ENCODE measurements at regions not wholly inside any gene's neighbourhood (a gene's known extent, or its start where the extent isn't known, plus 50 kb on each side); places are given as distances from the start of the nearest gene placed in this dataset.

DNA sequence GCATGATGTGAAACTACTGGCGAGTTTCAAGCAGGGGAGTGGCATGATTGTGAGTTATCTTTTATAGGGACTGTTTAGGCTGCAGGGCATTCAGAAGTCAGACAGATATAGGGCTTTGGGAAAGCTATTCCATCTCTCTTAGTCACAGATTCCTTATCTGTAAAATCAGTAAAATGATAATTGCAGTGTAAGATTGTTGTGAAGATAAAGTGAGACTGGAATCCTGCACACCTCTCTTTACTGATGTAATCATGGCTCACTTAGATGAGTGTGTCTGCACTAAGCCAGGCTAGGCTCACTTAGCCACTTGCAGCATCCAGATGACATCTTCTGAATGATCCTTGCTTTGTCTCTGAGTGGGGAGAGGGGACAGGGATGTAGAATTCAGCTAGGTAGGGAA is 81.8 kb upstream of the MAMDC2 start:
- peak; percentile 30; the same call in 1 of the 2 replicates for ATAC-seq (ENCODE audit: low read depth)
- dilution Hi-C loops (cut with HindIII; ENCODE audit: low sequenced_read_pairs, unreplicated experiment): no loop called here

More for the DNA sequence above, 81.8 kb upstream of the MAMDC2 start:
- Histone ChIP-seq H4K5ac (ENCODE audit: low read depth, low read length) (no peak overlapping the region), H2BK5ac (ENCODE audit: low read depth, low read length, poor library complexity, severe bottlenecking) (no peak overlapping the region), H3K56ac (ENCODE audit: extremely low read depth, insufficient read depth, low read length) (no peak overlapping the region), H3K9me1 (ENCODE audit: insufficient read depth, low read length) (no peaks in the 10 kb centered on the region; the same call in none of the 2 replicates), H2AK9ac (replicated peaks; ENCODE audit: low read depth, low read length, poor library complexity) (no peak overlapping the region), H3K9ac (ENCODE audit: low read depth, low read length) (no peak overlapping the region), H3K27me3 (ENCODE audit: control insufficient read depth, insufficient read depth, low read length) (no peaks in the 10 kb centered on the region), H3K79me1 (ENCODE audit: low read depth in 1 of 2, low read length in 2 of 2) (no peaks in the 10 kb centered on the region), H3K18ac (ENCODE audit: low read depth, low read length) (peak overlapping the region; percentile 59; the same call in 1 of the 2 replicates), H3K9me3 (ENCODE audit: control insufficient read depth, insufficient read depth, low read length) (no peaks in the 10 kb centered on the region), H3K27ac (ENCODE audit: insufficient read depth, low read length) (no peak overlapping the region), H3K4me2 (ENCODE audit: low read depth, low read length) (no peak overlapping the region), H3K23ac (ENCODE audit: low read depth, low read length) (no peak overlapping the region), H3K14ac (replicated peaks; ENCODE audit: low read depth, low read length) (peak overlapping the region; percentile 58), H3K4me1 (ENCODE audit: control insufficient read depth, insufficient read depth, low read length) (peaks cover 4% of the 10 kb centered on the region; the same call in 1 of the 2 replicates), H3K4me3 (ENCODE audit: insufficient read depth, low read depth, low read length) (no peak overlapping the region), H2BK20ac (ENCODE audit: low read depth, low read length) (peak overlapping the region; percentile 59), H4K8ac (ENCODE audit: low read depth in 2 of 2, low read length in 2 of 2) (no peak overlapping the region), H2BK120ac (ENCODE audit: low read depth, low read length) (peak overlapping the region; percentile 55; the same call in 1 of the 2 replicates), H2BK15ac (ENCODE audit: low read depth, low read length) (no peak overlapping the region), H2AK5ac (ENCODE audit: low read depth, low read length) (no peak overlapping the region; the same call in 1 of the 2 replicates), H3K4ac (ENCODE audit: low read depth, low read length) (no peak overlapping the region; the same call in 1 of the 2 replicates), H4K91ac (ENCODE audit: insufficient read depth, low read depth, low read length) (no peak overlapping the region), H4K20me1 (ENCODE audit: insufficient read depth, low read length) (no peaks in the 10 kb centered on the region), H3K36me3 (ENCODE audit: control insufficient read depth, insufficient read depth, low read length) (no peaks in the 10 kb centered on the region), H2AFZ (replicated peaks; ENCODE audit: low read length, poor library complexity) (no peak overlapping the region)
- ChIA-PET CTCF (interaction anchor here (0.7 to 1.3 kb wide), 2 partner anchors 10 to 15 kb away, joined by 4 read pairs; no protein-coding TSS in a partner anchor), POLR2A (ENCODE audit: unreplicated experiment) (interaction anchor here (0.6 kb wide), 1 partner anchor 342 kb away, joined by 3 read pairs; no protein-coding TSS in a partner anchor)
- intact Hi-C loops (cut with micrococcal nuclease) (no loop called here), in situ Hi-C loops (cut with MboI; ENCODE audit: low sequenced_read_pairs) (loop anchor here (25.0 kb wide), 1 partner anchor 650 kb away; no protein-coding TSS in a partner anchor)
- DNase-seq: no peak
- whole genome bisulfite sequencing, 2 experiments (ENCODE audit: extremely low coverage in 2 of 2, insufficient read length in 1 of 2): no CpG with 5 or more reads among the region's 1 CpG
- BruUV-seq (replicated peaks): no TSS peak
- TF ChIP-seq ELK1 (IDR thresholded peaks at IDR 0.05; ENCODE audit: borderline replicate concordance, low read depth, low read length): no peak
- no peak for TF ChIP-seq BHLHE40 (IDR thresholded peaks at IDR 0.05; ENCODE audit: low read depth, low read length)
- TF ChIP-seq CHD1 (IDR thresholded peaks at IDR 0.05; ENCODE audit: low read depth, low read length): no peak
- TF ChIP-seq, protein P1, sequence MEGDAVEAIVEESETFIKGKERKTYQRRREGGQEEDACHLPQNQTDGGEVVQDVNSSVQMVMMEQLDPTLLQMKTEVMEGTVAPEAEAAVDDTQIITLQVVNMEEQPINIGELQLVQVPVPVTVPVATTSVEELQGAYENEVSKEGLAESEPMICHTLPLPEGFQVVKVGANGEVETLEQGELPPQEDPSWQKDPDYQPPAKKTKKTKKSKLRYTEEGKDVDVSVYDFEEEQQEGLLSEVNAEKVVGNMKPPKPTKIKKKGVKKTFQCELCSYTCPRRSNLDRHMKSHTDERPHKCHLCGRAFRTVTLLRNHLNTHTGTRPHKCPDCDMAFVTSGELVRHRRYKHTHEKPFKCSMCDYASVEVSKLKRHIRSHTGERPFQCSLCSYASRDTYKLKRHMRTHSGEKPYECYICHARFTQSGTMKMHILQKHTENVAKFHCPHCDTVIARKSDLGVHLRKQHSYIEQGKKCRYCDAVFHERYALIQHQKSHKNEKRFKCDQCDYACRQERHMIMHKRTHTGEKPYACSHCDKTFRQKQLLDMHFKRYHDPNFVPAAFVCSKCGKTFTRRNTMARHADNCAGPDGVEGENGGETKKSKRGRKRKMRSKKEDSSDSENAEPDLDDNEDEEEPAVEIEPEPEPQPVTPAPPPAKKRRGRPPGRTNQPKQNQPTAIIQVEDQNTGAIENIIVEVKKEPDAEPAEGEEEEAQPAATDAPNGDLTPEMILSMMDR (conservative IDR thresholded peaks at IDR 0.05; ENCODE audit: low read depth, low read length): no peak
- no peak for TF ChIP-seq RCOR1 (IDR thresholded peaks at IDR 0.05; ENCODE audit: insufficient replicate concordance, low read length)
